Suppressor macrophage treated with lipopolysaccharide for 4 hours (primary cell): ENCODE measurements at regions not wholly inside any gene's neighbourhood (a gene's known extent, or its start where the extent isn't known, plus 50 kb on each side); places are given as distances from the start of the nearest gene placed in this dataset.
A peak's percentile ranks its signal among the peaks of the same experiment; 100 is the strongest.

Experiments
- DNase-seq: peaks from one replicate; pipeline ENCODE4 v3.0.0-alpha.2; 2020

DNA sequence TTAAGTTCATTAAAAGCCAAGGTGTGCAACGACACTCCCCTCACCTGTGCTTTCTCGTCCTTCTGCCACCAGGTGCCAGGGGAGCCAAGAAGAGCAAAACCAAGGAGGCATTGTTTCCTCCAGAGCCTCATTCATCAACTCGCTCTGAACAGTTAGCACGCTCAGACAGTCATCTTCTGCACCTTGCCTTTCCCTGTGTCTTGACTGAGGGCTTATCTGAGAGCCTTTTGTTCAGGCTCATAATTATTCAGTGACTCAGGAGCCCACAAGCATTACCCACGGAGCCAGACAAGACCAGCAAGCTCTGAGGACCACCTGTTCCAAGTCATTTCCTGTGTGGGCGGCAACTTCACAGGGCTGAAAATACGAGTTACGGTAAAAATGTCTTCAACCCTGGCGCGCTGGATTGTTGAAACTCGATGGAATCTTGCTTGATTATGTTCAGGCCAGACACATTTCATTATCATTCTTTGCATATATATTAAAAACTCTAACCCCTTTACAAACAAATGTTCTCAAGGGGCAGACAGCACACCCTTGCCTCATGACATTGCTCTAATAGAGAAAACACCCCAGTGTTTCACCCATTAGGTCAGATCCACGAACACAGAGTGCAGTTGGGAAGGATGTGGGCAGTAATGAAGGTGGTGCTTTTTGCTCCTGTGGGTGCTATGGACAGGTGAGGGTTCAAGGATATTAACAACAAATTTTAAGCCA lies 89.7 kb upstream of the RUNX1 start:
- DNase-seq: no peak

DNA sequence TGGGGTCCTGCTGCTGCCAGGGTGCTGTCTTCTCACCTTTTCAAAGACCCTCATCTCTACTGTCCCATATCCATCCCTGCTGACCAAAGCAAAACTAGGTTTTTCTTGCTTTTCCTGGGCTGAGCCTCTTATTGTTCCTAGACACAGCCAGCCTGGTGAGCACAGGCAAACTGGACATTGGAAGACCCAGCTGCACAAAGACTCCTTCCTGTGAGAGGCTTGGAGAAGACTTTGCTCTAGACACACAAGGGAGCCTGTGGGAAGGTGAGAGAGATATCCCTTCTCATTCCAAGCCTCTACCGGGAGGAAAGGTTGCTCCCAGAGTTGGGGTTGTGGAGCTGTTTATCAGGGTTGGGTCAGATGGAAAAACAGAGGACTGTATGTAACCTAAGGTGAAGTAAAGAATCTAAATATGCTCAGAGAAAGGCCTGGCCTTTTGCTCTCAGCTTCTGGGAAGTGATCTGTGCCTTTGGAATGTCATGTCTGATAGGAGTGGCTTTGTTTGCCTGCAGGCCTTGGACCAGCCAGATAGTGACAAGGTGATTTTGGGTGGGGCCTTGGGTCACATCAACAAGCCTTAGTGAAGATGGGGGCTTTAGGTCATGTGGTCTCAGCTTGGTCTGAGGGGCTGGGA lies 87.6 kb upstream of the RUNX1 start:
- no peak for DNase-seq

DNA sequence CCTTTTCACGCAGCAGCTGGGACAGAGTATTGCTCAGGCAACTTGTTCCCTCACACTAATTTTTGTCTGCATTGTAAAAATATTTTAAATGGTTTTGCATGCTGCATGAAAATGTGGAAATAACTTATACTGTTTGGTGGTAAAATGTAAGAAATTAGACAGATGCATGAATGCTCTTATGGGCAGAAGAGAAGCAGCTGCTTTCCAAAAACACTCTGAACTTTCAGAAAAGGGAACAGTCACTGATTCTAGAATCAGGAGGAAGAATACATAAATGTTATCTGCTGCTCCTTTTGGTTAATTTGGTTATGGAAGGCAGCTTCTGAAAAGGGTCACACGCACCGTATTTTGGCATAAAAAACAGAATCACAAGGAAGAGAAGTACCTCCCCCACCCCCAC lies 87.0 kb upstream of the RUNX1 start:
- DNase-seq: no peak

DNA sequence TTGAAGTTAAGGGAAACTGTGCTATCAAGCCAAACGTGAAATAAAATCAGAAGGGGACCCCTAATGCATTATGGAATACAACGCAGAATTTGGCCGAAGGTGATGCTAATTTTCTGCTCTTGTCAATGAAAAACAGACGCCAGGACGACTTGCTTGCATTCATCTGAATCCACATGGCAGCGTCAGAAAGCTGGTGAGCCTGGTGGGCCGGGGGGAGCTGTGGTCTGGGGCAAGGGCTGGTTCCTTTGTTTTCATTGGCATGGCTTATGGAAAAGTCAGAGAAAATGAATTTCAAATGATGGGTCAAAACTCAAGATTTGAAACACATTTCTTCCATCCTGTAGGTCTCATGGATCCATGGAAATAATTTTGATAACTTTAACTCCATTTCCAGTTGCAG lies 86.4 kb upstream of the RUNX1 start:
- DNase-seq: no peak

DNA sequence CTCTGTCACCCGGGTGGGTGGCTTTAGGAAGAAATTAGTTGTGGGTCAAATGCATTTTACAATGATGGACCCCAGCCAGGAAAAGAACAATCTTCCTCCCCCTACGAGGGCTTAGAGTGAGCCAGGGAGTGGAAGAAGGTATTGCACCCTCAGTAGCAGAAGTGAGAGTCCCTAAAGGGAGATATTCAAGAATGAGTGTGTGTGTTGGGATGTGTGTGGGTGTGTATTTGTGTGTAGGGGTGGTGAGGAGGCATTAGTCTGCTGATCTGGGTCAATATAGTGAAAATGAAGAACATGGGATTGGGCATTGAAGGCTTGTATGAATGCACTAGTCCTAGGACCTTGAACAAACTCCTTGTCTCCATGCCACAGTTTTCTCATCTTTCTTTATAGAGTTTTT lies 85.2 kb upstream of the RUNX1 start:
- peak; percentile 40 for DNase-seq

DNA sequence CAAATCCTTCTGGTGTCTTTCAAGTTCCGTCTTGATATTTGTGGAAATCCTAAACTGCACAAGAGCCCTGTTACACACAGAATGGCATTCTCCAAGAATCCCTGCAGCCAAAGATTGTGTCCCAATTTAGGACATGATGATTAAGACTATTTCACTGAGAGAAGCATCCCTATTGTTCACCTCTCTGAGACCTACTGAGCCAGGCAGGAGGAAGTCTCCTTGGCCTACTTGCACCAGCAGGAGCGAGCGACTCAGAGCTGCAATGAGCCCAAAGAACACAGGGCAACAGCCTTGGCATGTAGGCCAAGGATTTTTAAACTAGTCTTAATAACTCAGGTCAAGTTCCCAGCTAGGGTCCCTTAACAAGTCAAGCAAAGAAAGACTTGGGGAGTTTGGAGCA lies 79.4 kb upstream of the RUNX1 start:
- no peak for DNase-seq

DNA sequence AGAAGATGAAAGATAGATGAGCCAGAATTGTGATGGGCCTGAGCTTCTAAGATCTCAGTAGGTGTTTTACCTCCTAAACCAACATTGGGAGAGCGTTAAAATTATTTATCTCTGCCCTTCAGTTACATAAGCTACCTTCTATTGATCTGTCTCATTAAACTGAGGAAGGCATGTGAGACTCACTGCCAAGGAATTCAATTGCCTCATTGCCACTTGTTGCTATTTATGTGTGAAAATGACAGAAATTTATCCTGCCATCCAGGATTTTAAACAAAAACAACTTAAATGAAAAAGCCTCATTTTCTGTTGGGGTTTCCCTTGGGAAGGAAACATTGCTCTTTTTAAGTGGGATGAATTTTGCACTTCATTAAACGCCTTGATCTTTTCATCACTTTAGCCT lies 78.7 kb upstream of the RUNX1 start:
- no peak for DNase-seq

DNA sequence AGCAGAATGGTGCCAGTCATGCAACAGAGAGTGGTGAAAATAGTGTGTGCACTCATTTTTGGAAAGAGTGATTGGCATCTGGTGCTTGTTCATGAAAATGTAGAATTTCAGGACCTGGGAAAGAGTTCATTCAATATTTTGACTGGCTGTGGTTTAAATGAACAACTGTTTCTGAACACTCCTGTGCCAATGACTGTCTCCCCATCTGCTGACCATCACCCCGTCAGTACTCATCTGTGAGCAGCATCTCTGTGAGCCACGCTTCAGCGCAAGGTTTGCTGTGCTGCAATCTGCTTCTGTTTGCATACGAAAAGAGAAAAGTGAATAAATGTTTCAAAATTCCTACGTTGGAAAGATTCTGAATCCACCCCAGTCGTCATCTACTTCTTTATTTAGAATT lies 77.9 kb upstream of the RUNX1 start:
- no peak for DNase-seq

DNA sequence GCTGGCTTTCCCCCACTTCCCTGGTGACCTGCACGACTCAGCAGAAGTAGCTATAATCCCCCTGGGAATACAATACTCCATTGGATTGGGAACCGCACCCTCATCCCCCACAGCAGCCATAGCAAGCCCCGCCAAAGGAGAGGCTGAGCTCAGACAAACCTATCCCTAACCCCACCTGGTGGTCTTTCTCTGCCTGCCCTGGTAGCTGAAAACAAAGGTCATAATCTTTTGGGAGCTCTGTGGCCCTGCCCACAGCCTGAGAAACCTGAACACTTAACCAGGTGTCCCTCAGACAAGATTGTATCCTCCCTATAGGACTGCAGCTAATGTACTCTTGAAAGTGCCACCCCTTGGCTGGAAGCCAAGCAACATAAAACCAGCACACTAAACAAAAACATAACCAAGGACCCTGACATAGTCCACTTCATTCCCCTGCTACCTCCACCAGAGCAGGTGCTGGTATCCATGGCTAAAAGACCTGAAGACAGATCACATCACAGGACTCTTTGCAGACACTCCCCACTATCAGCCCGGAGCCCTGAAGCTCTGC lies 71.6 kb upstream of the RUNX1 start:
- no peak for DNase-seq

DNA sequence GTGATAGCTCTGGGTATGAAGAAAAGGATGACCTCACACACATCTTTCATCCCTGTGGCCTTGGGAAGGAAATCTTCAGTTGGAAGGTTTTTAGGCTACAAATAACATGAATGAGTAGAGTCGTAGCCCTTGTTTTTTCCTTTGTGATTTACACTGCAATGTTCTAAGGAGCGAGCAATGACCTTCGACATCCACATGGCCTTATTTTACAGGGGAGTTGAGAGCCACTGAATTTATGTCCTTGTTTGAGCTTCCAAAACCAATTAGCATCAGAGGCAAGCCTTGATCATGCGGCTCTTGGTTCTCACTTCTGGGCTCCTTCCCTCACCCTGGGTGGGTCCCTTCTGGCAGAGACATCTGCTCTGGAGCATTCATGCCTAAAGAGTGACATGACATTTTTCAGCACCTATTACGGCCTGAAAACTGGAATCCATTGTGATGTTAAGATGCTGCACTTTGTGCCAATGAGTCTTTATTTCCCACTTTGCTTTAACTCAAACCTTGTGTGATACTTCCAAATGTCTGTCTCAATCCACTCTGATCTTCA lies 70.5 kb upstream of the RUNX1 start:
- DNase-seq: no peak

DNA sequence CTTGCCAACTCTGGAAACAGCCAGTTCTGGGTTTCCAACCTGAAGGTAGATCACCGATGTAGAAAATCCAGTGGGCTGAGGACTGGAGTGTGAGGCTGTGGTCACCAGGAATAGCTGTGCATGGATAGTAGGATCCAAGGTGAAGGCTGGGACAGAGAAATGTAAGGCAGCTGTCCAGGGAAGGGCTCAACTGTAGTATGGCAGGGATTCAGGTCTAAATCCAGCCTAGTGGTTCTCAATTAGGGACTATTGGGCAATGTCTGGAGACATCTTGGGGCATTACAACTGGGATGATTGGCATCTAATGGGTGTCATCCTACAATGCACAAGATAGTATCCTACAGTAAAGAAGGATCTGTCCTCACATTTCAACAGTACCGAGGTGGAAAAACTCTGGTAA lies 67.7 kb upstream of the RUNX1 start:
- DNase-seq: no peak

DNA sequence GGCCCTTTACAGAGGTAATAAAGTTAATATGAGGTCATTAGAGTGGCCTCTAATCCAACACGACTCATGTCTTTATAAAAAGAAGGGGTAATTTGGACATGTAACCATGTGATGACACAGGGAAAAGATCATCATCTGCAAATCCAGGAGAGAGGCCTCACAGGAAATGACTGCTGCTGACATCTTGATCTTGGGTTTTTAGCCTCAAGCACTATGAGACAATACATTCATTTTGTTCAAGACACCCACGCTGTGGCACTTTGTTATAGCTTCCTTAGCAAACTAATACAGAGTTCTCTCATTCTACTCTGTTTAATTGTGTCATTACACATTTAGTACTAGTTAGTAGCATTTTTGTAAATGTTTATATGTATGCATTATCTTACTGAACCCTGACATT lies 64.0 kb upstream of the RUNX1 start:
- DNase-seq: peak; percentile 59

DNA sequence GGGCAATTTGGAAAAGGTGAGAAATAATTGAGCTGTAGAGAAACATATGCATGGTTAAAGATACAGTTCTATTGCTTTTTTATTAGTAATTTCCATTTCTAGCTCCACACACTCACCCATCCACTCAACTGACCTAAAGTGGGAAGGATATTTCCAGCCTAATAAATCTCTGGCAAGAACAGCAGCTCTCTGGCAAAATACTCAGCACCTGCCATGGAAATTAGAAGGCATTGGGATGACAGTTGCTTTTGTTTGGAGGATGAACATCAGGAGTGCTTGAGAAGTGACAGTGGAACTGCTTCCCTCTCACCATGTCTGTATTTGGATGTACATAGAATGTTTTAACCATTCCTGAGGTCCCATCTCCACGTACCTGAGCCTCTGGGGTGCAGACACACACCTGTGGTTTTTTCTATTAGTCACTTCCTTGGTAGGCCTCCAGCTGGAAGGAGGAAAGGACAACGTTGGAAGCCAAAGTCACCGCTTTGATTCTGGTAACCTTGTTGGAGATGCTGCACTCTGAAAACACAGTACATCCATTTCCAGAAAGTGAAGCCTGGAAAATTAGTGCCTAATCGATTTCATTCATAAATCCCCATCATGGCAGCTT lies 62.3 kb upstream of the RUNX1 start:
- no peak for DNase-seq

DNA sequence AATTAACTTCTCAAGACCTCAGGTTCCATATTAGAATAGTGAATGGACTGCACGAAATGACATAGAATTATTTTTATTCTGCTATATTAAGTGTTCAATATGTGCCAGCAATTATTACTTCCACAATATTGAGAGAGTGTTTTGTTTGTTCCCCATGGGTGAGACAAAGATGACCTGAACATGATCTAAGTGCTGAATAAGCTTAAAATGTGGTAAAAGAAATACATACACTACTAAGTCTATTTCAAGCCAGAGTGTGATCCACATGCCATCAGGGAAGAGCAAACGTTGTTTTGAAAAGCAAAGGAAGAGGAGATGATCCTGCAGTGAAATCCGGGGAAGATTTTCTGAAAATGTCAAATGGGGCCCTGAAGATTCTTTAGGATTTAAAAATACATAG lies 59.8 kb upstream of the RUNX1 start:
- DNase-seq: no peak

DNA sequence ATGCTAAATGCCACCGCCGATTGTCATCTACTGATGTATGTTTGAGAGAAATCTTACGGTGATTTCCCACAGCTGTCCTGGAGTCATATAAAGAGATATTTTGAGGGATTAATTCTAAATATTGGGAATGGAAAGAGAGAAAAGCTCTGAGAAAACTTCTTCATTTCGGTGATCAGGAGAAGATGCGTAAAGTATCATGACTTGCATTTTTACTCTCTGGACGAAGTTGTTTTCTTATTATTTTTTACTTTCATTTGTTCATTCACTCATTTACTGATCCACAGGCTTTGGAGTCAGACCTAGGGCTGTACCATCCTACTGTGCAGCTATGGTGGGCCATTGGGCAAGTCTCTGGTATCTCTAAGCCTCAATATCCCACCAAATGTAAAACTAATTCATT lies 58.4 kb upstream of the RUNX1 start:
- no peak for DNase-seq

DNA sequence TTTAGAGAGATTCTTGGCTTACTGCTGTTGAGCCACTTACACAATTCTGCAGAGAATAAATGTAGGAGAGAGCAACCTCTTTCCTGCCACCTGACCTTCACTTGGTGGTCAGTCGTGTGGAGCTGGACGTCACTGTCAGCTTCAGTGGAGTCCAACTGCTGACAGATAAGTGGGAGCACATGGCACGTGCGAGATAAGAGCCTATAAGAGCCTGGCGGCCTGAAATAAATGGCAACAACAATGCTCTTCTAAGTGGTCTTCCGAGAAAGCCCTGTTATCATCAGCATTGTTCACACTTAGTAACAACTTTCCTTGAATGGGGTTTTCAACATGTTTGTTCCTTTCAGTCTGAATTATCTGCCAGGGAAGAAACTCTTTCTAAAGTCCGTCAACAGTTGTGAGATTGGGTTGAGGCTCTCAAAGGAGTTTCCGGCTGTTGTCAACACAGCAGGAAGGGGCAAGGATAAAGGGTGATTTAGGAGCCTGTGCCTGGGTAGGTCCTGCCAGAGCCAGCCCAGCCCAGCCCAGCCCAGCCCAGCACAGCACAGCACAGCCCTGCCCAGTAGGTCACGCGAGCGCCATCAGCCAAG lies 57.2 kb upstream of the RUNX1 start:
- DNase-seq: no peak

DNA sequence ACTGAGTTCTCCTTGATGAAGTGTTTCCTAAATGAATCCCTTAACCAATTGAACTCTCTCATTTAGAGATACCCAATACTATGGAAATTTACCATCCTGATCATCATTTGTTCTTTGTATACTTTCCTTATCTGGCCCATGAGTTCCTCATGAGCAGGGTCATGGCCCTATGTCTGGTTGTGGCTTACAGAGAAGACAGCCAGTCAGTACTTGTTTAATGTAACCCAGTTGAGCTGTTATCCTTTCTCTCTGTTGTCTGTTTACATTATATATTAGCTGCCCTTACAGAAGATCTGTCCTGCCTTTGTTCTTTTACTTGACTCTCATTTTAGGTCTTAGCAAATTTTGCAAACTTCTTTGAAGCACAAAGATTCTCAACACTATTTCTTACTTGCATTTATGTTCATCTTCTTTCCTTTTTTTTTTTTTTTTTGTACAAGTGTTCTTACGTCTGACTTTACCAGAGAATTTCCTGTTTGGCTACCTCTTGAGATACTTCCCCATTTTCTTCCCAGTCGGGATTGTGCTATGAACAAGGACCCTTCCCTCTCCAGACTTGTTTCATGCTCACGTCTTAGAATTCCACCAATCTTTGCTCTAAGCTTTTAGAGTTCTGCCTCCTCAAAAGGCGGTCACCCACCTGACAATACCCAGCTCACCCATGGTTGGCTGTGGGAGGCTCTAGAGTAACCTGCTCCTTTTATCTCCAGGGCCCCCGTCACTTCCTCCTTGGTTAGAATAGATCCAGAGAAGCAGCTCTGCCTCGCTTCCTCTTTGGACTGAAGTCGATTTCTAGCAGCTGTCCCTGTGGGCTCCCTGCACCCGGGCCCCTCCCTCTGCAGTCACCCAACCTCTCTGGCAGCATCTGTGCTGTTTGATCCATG lies 53.6 kb upstream of the RUNX1 start:
- DNase-seq: peak; percentile 77

DNA sequence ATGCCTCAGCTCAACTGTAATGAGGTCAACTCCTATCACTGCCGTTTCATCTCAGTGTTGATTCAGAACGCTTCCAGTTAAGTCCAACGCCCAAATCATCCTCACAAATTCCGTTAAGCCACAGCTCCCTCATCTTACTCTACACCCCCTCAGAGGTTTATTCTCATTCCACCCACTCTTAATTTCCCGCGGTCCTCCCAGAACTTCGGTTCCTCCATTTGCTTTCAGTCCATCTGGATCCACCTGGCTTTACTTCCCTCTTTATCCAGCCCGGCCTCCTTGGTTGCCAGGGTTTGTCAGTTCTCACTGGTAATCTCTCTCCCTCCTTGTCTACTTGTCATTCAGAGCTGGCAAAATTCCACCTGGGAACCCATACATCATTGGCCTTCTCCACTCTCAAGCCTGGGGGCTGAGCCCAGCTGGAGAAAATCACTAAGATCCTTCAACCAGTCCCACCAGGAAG lies 51.3 kb upstream of the RUNX1 start:
- DNase-seq: no peak

DNA sequence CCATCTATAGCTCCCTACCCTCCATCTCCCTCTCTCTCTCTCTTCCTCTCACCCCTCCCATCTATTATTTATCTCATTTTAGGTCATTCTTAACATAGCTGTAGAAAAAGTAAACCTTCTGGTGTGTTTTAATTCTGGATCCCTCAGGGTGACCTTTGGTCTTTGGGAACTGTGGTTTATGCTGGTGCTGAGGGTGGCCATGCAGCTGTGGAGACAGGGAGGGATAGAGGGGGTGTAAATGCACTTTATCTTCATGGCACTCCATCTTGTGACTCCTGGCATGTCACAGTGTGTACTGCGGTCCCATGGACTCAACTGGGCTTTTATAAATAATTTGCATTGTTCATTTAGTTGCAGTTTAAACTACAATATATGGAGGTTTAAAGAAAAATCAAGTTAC lies 50.2 kb upstream of the RUNX1 start:
- no peak for DNase-seq
